ENCODE measurements at regions not wholly inside any gene's neighbourhood (a gene's known extent, or its start where the extent isn't known, plus 50 kb on each side); places are given as distances from the start of the nearest gene placed in this dataset.

DNA sequence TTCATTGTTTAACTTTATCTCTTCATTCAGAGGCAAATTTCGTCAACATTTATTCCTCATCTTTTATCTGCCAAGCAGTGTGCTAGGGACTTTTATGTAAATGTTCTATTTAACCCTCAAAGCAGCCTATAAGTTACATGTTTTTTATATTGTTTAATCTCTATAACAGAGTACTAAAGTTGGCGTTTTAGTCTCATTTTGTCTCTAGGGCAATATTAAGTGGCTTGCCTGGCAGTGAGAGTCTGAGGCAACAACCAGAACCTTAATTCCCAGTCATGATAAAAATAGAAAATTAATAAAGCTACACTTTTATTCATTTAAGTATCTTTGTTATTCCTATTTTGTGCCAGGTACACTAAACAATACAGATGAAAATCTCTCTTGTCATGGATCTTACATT lies 994.3 kb upstream of the ADGRL2 start:
- Histone ChIP-seq H3K36me3 (ENCODE audit: control insufficient read depth, insufficient read depth, low read length) (no peaks in the 10 kb centered on the region), H3K27ac (ENCODE audit: low read length) (no peak overlapping the region), H3K9me3 (ENCODE audit: control insufficient read depth, insufficient read depth, low read depth, low read length) (no peaks in the 10 kb centered on the region), H3K27me3 (ENCODE audit: control insufficient read depth, insufficient read depth, low read length) (no peaks in the 10 kb centered on the region), H3K4me1 (ENCODE audit: control insufficient read depth, insufficient read depth, low read length) (no peaks in the 10 kb centered on the region), H3K4me3 (ENCODE audit: low read depth in 2 of 2, low read length in 2 of 2) (no peak overlapping the region)
- intact Hi-C loops (cut with micrococcal nuclease; ENCODE audit: unreplicated experiment) (no loop called here), in situ Hi-C loops (cut with HindIII; ENCODE audit: low pct_unique_long_range_greater_than_20kb, low sequenced_read_pairs) (no loop called here)
- no TSS peak for BruUV-seq (replicated peaks)
- POLR2A ChIA-PET, result no interaction called here
- no peak for ATAC-seq
- DNase-seq (ENCODE audit: low read depth, low spot score), result no peak
- TF ChIP-seq SIN3A (IDR thresholded peaks at IDR 0.05; ENCODE audit: borderline replicate concordance, insufficient read depth, low read depth, low read length) (no peak), POLR2AphosphoS5 (IDR thresholded peaks at IDR 0.05; ENCODE audit: low read depth, low read length) (no peak), TCF7L2 (IDR thresholded peaks at IDR 0.05; ENCODE audit: low read depth, low read length) (no peak)
- TF ChIP-seq, protein P1, sequence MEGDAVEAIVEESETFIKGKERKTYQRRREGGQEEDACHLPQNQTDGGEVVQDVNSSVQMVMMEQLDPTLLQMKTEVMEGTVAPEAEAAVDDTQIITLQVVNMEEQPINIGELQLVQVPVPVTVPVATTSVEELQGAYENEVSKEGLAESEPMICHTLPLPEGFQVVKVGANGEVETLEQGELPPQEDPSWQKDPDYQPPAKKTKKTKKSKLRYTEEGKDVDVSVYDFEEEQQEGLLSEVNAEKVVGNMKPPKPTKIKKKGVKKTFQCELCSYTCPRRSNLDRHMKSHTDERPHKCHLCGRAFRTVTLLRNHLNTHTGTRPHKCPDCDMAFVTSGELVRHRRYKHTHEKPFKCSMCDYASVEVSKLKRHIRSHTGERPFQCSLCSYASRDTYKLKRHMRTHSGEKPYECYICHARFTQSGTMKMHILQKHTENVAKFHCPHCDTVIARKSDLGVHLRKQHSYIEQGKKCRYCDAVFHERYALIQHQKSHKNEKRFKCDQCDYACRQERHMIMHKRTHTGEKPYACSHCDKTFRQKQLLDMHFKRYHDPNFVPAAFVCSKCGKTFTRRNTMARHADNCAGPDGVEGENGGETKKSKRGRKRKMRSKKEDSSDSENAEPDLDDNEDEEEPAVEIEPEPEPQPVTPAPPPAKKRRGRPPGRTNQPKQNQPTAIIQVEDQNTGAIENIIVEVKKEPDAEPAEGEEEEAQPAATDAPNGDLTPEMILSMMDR (IDR thresholded peaks at IDR 0.05), result no peak
- TF ChIP-seq, protein P2, sequence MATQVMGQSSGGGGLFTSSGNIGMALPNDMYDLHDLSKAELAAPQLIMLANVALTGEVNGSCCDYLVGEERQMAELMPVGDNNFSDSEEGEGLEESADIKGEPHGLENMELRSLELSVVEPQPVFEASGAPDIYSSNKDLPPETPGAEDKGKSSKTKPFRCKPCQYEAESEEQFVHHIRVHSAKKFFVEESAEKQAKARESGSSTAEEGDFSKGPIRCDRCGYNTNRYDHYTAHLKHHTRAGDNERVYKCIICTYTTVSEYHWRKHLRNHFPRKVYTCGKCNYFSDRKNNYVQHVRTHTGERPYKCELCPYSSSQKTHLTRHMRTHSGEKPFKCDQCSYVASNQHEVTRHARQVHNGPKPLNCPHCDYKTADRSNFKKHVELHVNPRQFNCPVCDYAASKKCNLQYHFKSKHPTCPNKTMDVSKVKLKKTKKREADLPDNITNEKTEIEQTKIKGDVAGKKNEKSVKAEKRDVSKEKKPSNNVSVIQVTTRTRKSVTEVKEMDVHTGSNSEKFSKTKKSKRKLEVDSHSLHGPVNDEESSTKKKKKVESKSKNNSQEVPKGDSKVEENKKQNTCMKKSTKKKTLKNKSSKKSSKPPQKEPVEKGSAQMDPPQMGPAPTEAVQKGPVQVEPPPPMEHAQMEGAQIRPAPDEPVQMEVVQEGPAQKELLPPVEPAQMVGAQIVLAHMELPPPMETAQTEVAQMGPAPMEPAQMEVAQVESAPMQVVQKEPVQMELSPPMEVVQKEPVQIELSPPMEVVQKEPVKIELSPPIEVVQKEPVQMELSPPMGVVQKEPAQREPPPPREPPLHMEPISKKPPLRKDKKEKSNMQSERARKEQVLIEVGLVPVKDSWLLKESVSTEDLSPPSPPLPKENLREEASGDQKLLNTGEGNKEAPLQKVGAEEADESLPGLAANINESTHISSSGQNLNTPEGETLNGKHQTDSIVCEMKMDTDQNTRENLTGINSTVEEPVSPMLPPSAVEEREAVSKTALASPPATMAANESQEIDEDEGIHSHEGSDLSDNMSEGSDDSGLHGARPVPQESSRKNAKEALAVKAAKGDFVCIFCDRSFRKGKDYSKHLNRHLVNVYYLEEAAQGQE (IDR thresholded peaks at IDR 0.05; ENCODE audit: insufficient read depth in 1 of 2, low read depth in 2 of 2, low read length in 1 of 2), result no peak
- CTCF ChIA-PET, result no interaction called here

DNA sequence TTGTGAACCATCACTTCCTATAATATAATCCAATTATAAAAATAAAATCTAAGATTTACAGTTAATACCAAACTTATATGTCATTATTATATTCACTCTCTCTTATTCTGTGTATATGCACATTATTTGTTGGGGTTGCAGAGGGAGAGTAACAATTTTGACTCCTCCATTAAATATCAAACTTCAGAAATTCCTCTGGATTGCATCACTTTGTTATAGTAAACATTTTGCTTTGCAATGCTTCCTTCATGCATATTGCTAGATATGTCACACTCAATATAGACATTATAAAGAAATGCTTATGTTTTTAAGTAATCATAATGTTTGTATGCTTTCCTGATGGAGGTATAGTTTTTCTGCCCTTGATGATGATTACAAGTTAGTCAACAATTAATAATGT lies 999.0 kb upstream of the ADGRL2 start:
- H3K4me3 ChIP-seq (ENCODE audit: low read depth in 2 of 2, low read length in 2 of 2), result no peak overlapping the region
- ChIA-PET CTCF (no interaction called here), POLR2A (no interaction called here)
- intact Hi-C loops (cut with micrococcal nuclease; ENCODE audit: unreplicated experiment), result no loop called here
- TF ChIP-seq, protein P2 (IDR thresholded peaks at IDR 0.05; ENCODE audit: insufficient read depth in 1 of 2, low read depth in 2 of 2, low read length in 1 of 2), result no peak
- TF ChIP-seq, protein P1 (IDR thresholded peaks at IDR 0.05), result no peak
- TF ChIP-seq TCF7L2 (IDR thresholded peaks at IDR 0.05; ENCODE audit: low read depth, low read length), result no peak
- TF ChIP-seq POLR2AphosphoS5 (IDR thresholded peaks at IDR 0.05; ENCODE audit: low read depth, low read length), result no peak
- no peak for TF ChIP-seq SIN3A (IDR thresholded peaks at IDR 0.05; ENCODE audit: borderline replicate concordance, insufficient read depth, low read depth, low read length)
- no peaks in the 10 kb centered on the region for H3K9me3 ChIP-seq (ENCODE audit: control insufficient read depth, insufficient read depth, low read depth, low read length)
- no peaks in the 10 kb centered on the region for H3K4me1 ChIP-seq (ENCODE audit: control insufficient read depth, insufficient read depth, low read length)
- in situ Hi-C loops (cut with HindIII; ENCODE audit: low pct_unique_long_range_greater_than_20kb, low sequenced_read_pairs), result no loop called here
- H3K36me3 ChIP-seq (ENCODE audit: control insufficient read depth, insufficient read depth, low read length), result no peaks in the 10 kb centered on the region
- H3K27ac ChIP-seq (ENCODE audit: low read length), result no peak overlapping the region
- ATAC-seq (no peak), DNase-seq (ENCODE audit: low read depth, low spot score) (no peak)
- no peaks in the 10 kb centered on the region for H3K27me3 ChIP-seq (ENCODE audit: control insufficient read depth, insufficient read depth, low read length)
- BruUV-seq (replicated peaks), result no TSS peak

Data from Panc1 (cell line).